GM23338 (cell line): ENCODE measurements at regions not wholly inside any gene's neighbourhood (a gene's known extent, or its start where the extent isn't known, plus 50 kb on each side); places are given as distances from the start of the nearest gene placed in this dataset.

ENCODE experiments used
- ATAC-seq: fragments of 200-7000 bp; cut with Tn5 transposase; 3 replicates; pipeline ENCODE4 v1.9.1; 2020
- DNase-seq: peaks from one replicate; pipeline ENCODE4 v3.0.0-alpha.2; 2015; ENCODE audit warnings: low spot score
- H2AFZ ChIP-seq: fragments of 200-600 bp; sonication (generic); 2 replicates; pipeline ENCODE4 v1.8.0; 2016; ENCODE audit warnings: antibody characterized with exemption, mild to moderate bottlenecking, moderate library complexity
- H3F3A ChIP-seq: fragments of 200-600 bp; sonication (generic); replicated peaks from 2 replicates; pipeline ENCODE4 v1.8.0; 2017; ENCODE audit warnings: antibody characterized with exemption, mixed run types, low read depth
- H3K27ac ChIP-seq: fragments of 200-600 bp; sonication (generic); 2 replicates; pipeline ENCODE4 v1.6.1; 2016; ENCODE audit warnings: low read depth
- H3K27me3 ChIP-seq: fragments of 200-600 bp; sonication (generic); 2 replicates; pipeline ENCODE4 v1.8.0; 2016; ENCODE audit warnings: mild to moderate bottlenecking, mixed run types, moderate library complexity; ENCODE audit not compliant: insufficient read depth
- H3K36me3 ChIP-seq: fragments of 200-600 bp; sonication (generic); 2 replicates; pipeline ENCODE4 v1.8.0; 2016; ENCODE audit warnings: mild to moderate bottlenecking; ENCODE audit not compliant: insufficient read depth
- H3K4me1 ChIP-seq: fragments of 200-600 bp; sonication (generic); 2 replicates; pipeline ENCODE4 v1.8.0; 2016; ENCODE audit warnings: mild to moderate bottlenecking, moderate library complexity; ENCODE audit not compliant: insufficient read depth
- H3K4me2 ChIP-seq: fragments of 200-600 bp; sonication (generic); 2 replicates; pipeline ENCODE4 v1.7.1; 2017; ENCODE audit warnings: mixed run types
- H3K4me3 ChIP-seq: fragments of 200-600 bp; sonication (generic); 2 replicates; pipeline ENCODE4 v1.6.1; 2016; ENCODE audit warnings: mixed run types
- H3K79me2 ChIP-seq: fragments of 200-600 bp; sonication (generic); replicated peaks from 2 replicates; pipeline ENCODE4 v1.8.0; 2017; ENCODE audit warnings: mild to moderate bottlenecking; ENCODE audit not compliant: insufficient read depth
- H3K9me2 ChIP-seq: fragments of 200-600 bp; sonication (generic); 2 replicates; pipeline ENCODE4 v1.8.0; 2017; ENCODE audit not compliant: insufficient read depth
- H4K20me1 ChIP-seq: fragments of 200-600 bp; sonication (generic); replicated peaks from 2 replicates; pipeline ENCODE4 v1.8.0; 2017; ENCODE audit warnings: mild to moderate bottlenecking; ENCODE audit not compliant: insufficient read depth
- H3K27ac Mint-ChIP-seq: 2 replicates; pipeline ENCODE4 v1.8.0; 2020; ENCODE audit warnings: inconsistent platforms, mild to moderate bottlenecking, moderate library complexity, mixed read lengths
- H3K27me3 Mint-ChIP-seq: 3 replicates; pipeline ENCODE4 v1.8.0; 2022; ENCODE audit warnings: low read depth, mild to moderate bottlenecking, moderate library complexity, mixed read lengths, inconsistent platforms; ENCODE audit not compliant: insufficient read depth, poor library complexity
- H3K36me3 Mint-ChIP-seq: 3 replicates; pipeline ENCODE4 v1.8.0; 2021; ENCODE audit warnings: low read depth, mild to moderate bottlenecking, inconsistent platforms, moderate library complexity, mixed read lengths
- H3K4me1 Mint-ChIP-seq: 3 replicates; pipeline ENCODE4 v1.8.0; 2020; ENCODE audit warnings: mild to moderate bottlenecking, inconsistent platforms, mixed read lengths
- H3K4me3 Mint-ChIP-seq: 3 replicates; pipeline ENCODE4 v1.8.0; 2021; ENCODE audit warnings: moderate library complexity, mild to moderate bottlenecking, inconsistent platforms, mixed read lengths
- H3K9me3 Mint-ChIP-seq: 3 replicates; pipeline ENCODE4 v1.8.0; 2020; ENCODE audit warnings: moderate library complexity, mild to moderate bottlenecking, inconsistent platforms, mixed read lengths
- CREB1 ChIP-seq: fragments of 250-450 bp; sonication (Bioruptor Pico); IDR thresholded peaks from 2 replicates; pipeline ENCODE4 v1.5.0; 2020; ENCODE audit warnings: low read depth, mild to moderate bottlenecking, moderate library complexity
- EZH2phosphoT487 ChIP-seq: fragments of 200-600 bp; sonication (generic); IDR thresholded peaks from one replicate; pipeline ENCODE4 v1.8.1; 2018; ENCODE audit warnings: antibody characterized with exemption; ENCODE audit not compliant: unreplicated experiment
- NANOG ChIP-seq: IDR thresholded peaks from 2 replicates; pipeline ENCODE4 v1.6.1; 2016; ENCODE audit warnings: antibody characterized with exemption, borderline replicate concordance
- STAT1 ChIP-seq: IDR thresholded peaks from one replicate; pipeline ENCODE4 v1.6.1; 2016; ENCODE audit warnings: antibody characterized with exemption; ENCODE audit not compliant: unreplicated experiment
- ZNF114 ChIP-seq: fragments of 250-450 bp; sonication (Bioruptor Pico); IDR thresholded peaks from 2 replicates; pipeline ENCODE4 v1.5.0; 2020; ENCODE audit warnings: mild to moderate bottlenecking, moderate library complexity
- TF ChIP-seq, protein P1 (sequence below): fragments of 250-450 bp; sonication (Bioruptor Pico); IDR thresholded peaks from 2 replicates; pipeline ENCODE4 v1.5.0; 2020; ENCODE audit warnings: mild to moderate bottlenecking, moderate library complexity
- TF ChIP-seq, protein P2 (sequence below): IDR thresholded peaks from one replicate; pipeline ENCODE4 v1.6.1; 2018; ENCODE audit warnings: antibody characterized with exemption; ENCODE audit not compliant: unreplicated experiment
- TF ChIP-seq, protein P3 (sequence below), 2 experiments: fragments of 200-600 bp in 1 of 2; sonication (generic) in 1 of 2; conservative IDR thresholded peaks; 2 replicates each; pipeline versions ENCODE4 v1.5.1 to v1.6.1; 2016 to 2017; ENCODE audit warnings: antibody characterized with exemption in 2 of 2, low read depth in 2 of 2, mild to moderate bottlenecking in 2 of 2, moderate library complexity in 1 of 2
- TF ChIP-seq, protein P4 (sequence below): IDR thresholded peaks from 2 replicates; pipeline ENCODE4 v1.6.1; 2016; ENCODE audit warnings: antibody characterized with exemption

DNA sequence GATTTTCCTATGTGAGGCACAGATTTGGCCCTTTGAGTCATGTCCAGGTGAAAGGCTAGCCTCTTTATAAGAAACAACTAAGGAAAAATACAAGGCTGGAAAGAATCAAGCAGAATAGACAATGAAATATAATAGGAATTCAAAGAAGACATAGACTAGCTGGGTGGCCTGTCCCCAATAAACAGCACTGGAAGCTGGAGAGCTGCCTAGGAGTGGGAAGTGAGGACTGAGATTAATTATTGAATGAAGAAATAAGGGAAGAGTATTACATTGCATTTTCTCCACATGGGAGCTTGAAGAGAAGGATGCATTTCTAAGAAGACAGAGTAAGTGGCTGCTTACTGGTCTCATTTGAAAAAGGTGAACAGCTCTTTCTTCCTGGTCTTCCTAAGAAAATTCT, 100.0 kb downstream of the CCDC34 start (continued):
- TF ChIP-seq, protein P1, sequence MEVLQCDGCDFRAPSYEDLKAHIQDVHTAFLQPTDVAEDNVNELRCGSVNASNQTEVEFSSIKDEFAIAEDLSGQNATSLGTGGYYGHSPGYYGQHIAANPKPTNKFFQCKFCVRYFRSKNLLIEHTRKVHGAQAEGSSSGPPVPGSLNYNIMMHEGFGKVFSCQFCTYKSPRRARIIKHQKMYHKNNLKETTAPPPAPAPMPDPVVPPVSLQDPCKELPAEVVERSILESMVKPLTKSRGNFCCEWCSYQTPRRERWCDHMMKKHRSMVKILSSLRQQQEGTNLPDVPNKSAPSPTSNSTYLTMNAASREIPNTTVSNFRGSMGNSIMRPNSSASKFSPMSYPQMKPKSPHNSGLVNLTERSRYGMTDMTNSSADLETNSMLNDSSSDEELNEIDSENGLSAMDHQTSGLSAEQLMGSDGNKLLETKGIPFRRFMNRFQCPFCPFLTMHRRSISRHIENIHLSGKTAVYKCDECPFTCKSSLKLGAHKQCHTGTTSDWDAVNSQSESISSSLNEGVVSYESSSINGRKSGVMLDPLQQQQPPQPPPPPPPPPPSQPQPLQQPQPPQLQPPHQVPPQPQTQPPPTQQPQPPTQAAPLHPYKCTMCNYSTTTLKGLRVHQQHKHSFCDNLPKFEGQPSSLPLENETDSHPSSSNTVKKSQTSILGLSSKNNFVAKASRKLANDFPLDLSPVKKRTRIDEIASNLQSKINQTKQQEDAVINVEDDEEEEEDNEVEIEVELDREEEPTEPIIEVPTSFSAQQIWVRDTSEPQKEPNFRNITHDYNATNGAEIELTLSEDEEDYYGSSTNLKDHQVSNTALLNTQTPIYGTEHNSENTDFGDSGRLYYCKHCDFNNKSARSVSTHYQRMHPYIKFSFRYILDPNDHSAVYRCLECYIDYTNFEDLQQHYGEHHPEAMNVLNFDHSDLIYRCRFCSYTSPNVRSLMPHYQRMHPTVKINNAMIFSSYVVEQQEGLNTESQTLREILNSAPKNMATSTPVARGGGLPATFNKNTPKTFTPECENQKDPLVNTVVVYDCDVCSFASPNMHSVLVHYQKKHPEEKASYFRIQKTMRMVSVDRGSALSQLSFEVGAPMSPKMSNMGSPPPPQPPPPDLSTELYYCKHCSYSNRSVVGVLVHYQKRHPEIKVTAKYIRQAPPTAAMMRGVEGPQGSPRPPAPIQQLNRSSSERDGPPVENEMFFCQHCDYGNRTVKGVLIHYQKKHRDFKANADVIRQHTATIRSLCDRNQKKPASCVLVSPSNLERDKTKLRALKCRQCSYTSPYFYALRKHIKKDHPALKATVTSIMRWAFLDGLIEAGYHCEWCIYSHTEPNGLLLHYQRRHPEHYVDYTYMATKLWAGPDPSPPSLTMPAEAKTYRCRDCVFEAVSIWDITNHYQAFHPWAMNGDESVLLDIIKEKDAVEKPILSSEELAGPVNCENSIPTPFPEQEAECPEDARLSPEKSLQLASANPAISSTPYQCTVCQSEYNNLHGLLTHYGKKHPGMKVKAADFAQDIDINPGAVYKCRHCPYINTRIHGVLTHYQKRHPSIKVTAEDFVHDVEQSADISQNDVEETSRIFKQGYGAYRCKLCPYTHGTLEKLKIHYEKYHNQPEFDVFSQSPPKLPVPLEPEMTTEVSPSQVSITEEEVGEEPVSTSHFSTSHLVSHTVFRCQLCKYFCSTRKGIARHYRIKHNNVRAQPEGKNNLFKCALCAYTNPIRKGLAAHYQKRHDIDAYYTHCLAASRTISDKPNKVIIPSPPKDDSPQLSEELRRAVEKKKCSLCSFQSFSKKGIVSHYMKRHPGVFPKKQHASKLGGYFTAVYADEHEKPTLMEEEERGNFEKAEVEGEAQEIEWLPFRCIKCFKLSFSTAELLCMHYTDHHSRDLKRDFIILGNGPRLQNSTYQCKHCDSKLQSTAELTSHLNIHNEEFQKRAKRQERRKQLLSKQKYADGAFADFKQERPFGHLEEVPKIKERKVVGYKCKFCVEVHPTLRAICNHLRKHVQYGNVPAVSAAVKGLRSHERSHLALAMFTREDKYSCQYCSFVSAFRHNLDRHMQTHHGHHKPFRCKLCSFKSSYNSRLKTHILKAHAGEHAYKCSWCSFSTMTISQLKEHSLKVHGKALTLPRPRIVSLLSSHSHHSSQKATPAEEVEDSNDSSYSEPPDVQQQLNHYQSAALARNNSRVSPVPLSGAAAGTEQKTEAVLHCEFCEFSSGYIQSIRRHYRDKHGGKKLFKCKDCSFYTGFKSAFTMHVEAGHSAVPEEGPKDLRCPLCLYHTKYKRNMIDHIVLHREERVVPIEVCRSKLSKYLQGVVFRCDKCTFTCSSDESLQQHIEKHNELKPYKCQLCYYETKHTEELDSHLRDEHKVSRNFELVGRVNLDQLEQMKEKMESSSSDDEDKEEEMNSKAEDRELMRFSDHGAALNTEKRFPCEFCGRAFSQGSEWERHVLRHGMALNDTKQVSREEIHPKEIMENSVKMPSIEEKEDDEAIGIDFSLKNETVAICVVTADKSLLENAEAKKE (CRISPR knock-in tag), result no peak
- TF ChIP-seq, protein P2, sequence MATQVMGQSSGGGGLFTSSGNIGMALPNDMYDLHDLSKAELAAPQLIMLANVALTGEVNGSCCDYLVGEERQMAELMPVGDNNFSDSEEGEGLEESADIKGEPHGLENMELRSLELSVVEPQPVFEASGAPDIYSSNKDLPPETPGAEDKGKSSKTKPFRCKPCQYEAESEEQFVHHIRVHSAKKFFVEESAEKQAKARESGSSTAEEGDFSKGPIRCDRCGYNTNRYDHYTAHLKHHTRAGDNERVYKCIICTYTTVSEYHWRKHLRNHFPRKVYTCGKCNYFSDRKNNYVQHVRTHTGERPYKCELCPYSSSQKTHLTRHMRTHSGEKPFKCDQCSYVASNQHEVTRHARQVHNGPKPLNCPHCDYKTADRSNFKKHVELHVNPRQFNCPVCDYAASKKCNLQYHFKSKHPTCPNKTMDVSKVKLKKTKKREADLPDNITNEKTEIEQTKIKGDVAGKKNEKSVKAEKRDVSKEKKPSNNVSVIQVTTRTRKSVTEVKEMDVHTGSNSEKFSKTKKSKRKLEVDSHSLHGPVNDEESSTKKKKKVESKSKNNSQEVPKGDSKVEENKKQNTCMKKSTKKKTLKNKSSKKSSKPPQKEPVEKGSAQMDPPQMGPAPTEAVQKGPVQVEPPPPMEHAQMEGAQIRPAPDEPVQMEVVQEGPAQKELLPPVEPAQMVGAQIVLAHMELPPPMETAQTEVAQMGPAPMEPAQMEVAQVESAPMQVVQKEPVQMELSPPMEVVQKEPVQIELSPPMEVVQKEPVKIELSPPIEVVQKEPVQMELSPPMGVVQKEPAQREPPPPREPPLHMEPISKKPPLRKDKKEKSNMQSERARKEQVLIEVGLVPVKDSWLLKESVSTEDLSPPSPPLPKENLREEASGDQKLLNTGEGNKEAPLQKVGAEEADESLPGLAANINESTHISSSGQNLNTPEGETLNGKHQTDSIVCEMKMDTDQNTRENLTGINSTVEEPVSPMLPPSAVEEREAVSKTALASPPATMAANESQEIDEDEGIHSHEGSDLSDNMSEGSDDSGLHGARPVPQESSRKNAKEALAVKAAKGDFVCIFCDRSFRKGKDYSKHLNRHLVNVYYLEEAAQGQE, result no peak
- no peak for TF ChIP-seq CREB1
- no peak for TF ChIP-seq EZH2phosphoT487
- TF ChIP-seq ZNF114 (CRISPR knock-in tag), result no peak

DNA sequence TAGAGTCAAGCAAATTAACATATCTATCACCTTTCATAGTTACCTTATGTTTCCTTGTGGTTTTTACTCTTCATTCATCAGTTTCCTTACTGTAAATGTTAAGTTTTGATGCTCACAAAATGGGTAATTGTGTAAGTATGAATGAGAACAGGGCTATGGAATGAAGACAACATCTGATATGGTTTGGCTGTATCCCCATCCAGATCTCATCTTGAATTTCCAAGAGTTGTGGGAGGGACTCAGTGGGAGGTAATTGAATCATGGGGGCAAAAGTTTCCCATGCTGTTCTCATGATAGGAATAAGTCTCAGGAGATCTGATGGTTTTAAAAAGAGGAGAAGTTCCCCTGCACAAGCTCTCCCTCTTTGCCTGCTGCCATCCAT, 107.6 kb downstream of the CCDC34 start:
- ATAC-seq (no peak), DNase-seq (no peak)
- Histone ChIP-seq H3F3A (no peaks in the 10 kb centered on the region), H3K27ac (no peak overlapping the region), H4K20me1 (no peaks in the 10 kb centered on the region), H3K4me1 (no peaks in the 10 kb centered on the region), H3K79me2 (no peaks in the 10 kb centered on the region), H3K4me3 (no peak overlapping the region), H3K4me2 (no peak overlapping the region), H2AFZ (no peak overlapping the region), H3K36me3 (no peaks in the 10 kb centered on the region), H3K9me2 (peaks cover 10% of the 10 kb centered on the region; the same call in 1 of the 2 replicates), H3K27me3 (no peaks in the 10 kb centered on the region)
- Mint-ChIP-seq H3K27me3 (no peaks in the 10 kb centered on the region), H3K36me3 (no peaks in the 10 kb centered on the region), H3K4me3 (no peak overlapping the region), H3K9me3 (peaks cover 3% of the 10 kb centered on the region; the same call in 1 of the 3 replicates), H3K4me1 (no peaks in the 10 kb centered on the region), H3K27ac (no peak overlapping the region)
- TF ChIP-seq, protein P2, result no peak
- TF ChIP-seq STAT1 (no peak), NANOG (no peak)
- TF ChIP-seq, protein P3, sequence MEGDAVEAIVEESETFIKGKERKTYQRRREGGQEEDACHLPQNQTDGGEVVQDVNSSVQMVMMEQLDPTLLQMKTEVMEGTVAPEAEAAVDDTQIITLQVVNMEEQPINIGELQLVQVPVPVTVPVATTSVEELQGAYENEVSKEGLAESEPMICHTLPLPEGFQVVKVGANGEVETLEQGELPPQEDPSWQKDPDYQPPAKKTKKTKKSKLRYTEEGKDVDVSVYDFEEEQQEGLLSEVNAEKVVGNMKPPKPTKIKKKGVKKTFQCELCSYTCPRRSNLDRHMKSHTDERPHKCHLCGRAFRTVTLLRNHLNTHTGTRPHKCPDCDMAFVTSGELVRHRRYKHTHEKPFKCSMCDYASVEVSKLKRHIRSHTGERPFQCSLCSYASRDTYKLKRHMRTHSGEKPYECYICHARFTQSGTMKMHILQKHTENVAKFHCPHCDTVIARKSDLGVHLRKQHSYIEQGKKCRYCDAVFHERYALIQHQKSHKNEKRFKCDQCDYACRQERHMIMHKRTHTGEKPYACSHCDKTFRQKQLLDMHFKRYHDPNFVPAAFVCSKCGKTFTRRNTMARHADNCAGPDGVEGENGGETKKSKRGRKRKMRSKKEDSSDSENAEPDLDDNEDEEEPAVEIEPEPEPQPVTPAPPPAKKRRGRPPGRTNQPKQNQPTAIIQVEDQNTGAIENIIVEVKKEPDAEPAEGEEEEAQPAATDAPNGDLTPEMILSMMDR (conservative IDR thresholded peaks at IDR 0.05; ENCODE audit: low read depth in 2 of 2), result no peak
- TF ChIP-seq, protein P4, sequence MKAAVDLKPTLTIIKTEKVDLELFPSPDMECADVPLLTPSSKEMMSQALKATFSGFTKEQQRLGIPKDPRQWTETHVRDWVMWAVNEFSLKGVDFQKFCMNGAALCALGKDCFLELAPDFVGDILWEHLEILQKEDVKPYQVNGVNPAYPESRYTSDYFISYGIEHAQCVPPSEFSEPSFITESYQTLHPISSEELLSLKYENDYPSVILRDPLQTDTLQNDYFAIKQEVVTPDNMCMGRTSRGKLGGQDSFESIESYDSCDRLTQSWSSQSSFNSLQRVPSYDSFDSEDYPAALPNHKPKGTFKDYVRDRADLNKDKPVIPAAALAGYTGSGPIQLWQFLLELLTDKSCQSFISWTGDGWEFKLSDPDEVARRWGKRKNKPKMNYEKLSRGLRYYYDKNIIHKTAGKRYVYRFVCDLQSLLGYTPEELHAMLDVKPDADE, result no peak
